ENCODE measurements at regions not wholly inside any gene's neighbourhood (a gene's known extent, or its start where the extent isn't known, plus 50 kb on each side); places are given as distances from the start of the nearest gene placed in this dataset.

GRCh38 chr9:2378266-2378665 is 243.3 kb upstream of the VLDLR start:
- Mint-ChIP-seq H3K27me3 (ENCODE audit: low read depth) (no peaks in the 10 kb centered on the region), H3K27ac (no peak overlapping the region), H3K4me1 (peaks cover 13% of the 10 kb centered on the region), H3K36me3 (peaks cover 14% of the 10 kb centered on the region), H3K9me3 (peaks cover 30% of the 10 kb centered on the region), H3K4me3 (no peak overlapping the region)
- TF ChIP-seq CTCF (IDR thresholded peaks at IDR 0.05; ENCODE audit: unreplicated experiment), result no peak
- DNase-seq (ENCODE audit: low spot score in 2 of 2, unreplicated experiment in 2 of 2), result no peak

GRCh38 chr9:2378816-2379215 is 242.8 kb upstream of the VLDLR start:
- H3K27me3 Mint-ChIP-seq (ENCODE audit: low read depth), result no peaks in the 10 kb centered on the region
- DNase-seq (ENCODE audit: low spot score in 2 of 2, unreplicated experiment in 2 of 2), result no peak
- no peak for TF ChIP-seq CTCF (IDR thresholded peaks at IDR 0.05; ENCODE audit: unreplicated experiment)
- H3K27ac Mint-ChIP-seq, result no peak overlapping the region
- H3K4me1 Mint-ChIP-seq, result peaks cover 13% of the 10 kb centered on the region
- no peak overlapping the region for H3K4me3 Mint-ChIP-seq
- H3K36me3 Mint-ChIP-seq, result peaks cover 11% of the 10 kb centered on the region
- peaks cover 25% of the 10 kb centered on the region for H3K9me3 Mint-ChIP-seq

- no peaks in the 10 kb centered on the region for H3K27me3 Mint-ChIP-seq (ENCODE audit: low read depth)
- H3K9me3 Mint-ChIP-seq, result peaks cover 13% of the 10 kb centered on the region
- no peak for TF ChIP-seq CTCF (IDR thresholded peaks at IDR 0.05; ENCODE audit: unreplicated experiment)
- no peak for DNase-seq (ENCODE audit: low spot score in 2 of 2, unreplicated experiment in 2 of 2)
- H3K36me3 Mint-ChIP-seq, result peaks cover 6% of the 10 kb centered on the region
- H3K27ac Mint-ChIP-seq, result peak overlapping the region; percentile 17
- H3K4me1 Mint-ChIP-seq, result peaks cover 42% of the 10 kb centered on the region
- no peak overlapping the region for H3K4me3 Mint-ChIP-seq
These were observed 236.8 kb upstream of the VLDLR start for GRCh38 chr9:2384741-2385140.

GRCh38 chr9:2385746-2386145 is 235.8 kb upstream of the VLDLR start:
- H3K9me3 Mint-ChIP-seq, result peaks cover 12% of the 10 kb centered on the region
- no peak for DNase-seq (ENCODE audit: low spot score in 2 of 2, unreplicated experiment in 2 of 2)
- no peaks in the 10 kb centered on the region for H3K27me3 Mint-ChIP-seq (ENCODE audit: low read depth)
- H3K4me1 Mint-ChIP-seq, result peaks cover 47% of the 10 kb centered on the region
- peak overlapping the region; percentile 77 for H3K27ac Mint-ChIP-seq
- peaks cover 8% of the 10 kb centered on the region for H3K36me3 Mint-ChIP-seq
- no peak overlapping the region for H3K4me3 Mint-ChIP-seq
- TF ChIP-seq CTCF (IDR thresholded peaks at IDR 0.05; ENCODE audit: unreplicated experiment), result no peak

GRCh38 chr9:2386566-2386965 is 235.0 kb upstream of the VLDLR start:
- Mint-ChIP-seq H3K4me1 (peaks cover 51% of the 10 kb centered on the region), H3K27me3 (ENCODE audit: low read depth) (no peaks in the 10 kb centered on the region), H3K9me3 (peaks cover 12% of the 10 kb centered on the region), H3K36me3 (peaks cover 8% of the 10 kb centered on the region), H3K27ac (no peak overlapping the region), H3K4me3 (no peak overlapping the region)
- TF ChIP-seq CTCF (IDR thresholded peaks at IDR 0.05; ENCODE audit: unreplicated experiment), result no peak
- no peak for DNase-seq (ENCODE audit: low spot score in 2 of 2, unreplicated experiment in 2 of 2)

GRCh38 chr9:2387166-2387565 is 234.4 kb upstream of the VLDLR start:
- DNase-seq (ENCODE audit: low spot score in 2 of 2, unreplicated experiment in 2 of 2), result no peak
- no peaks in the 10 kb centered on the region for H3K27me3 Mint-ChIP-seq (ENCODE audit: low read depth)
- peaks cover 52% of the 10 kb centered on the region for H3K4me1 Mint-ChIP-seq
- H3K9me3 Mint-ChIP-seq, result peaks cover 12% of the 10 kb centered on the region
- H3K4me3 Mint-ChIP-seq, result no peak overlapping the region
- H3K27ac Mint-ChIP-seq, result no peak overlapping the region
- peaks cover 8% of the 10 kb centered on the region for H3K36me3 Mint-ChIP-seq
- no peak for TF ChIP-seq CTCF (IDR thresholded peaks at IDR 0.05; ENCODE audit: unreplicated experiment)
